ENCODE measurements at regions not wholly inside any gene's neighbourhood (a gene's known extent, or its start where the extent isn't known, plus 50 kb on each side); places are given as distances from the start of the nearest gene placed in this dataset.

- DNase-seq: no peak
Observed at GRCh38 chr18:41207706-41208105, 747.3 kb upstream of the PIK3C3 start.

GRCh38 chr18:41206341-41206830 is 748.6 kb upstream of the PIK3C3 start:
- DNase-seq: no peak

- no peak for DNase-seq
Observed at GRCh38 chr18:41199212-41199611, 755.8 kb upstream of the PIK3C3 start.

- no peak for DNase-seq
Observed at GRCh38 chr18:41197967-41198366, 757.1 kb upstream of the PIK3C3 start.

GRCh38 chr18:41170346-41170745 is 784.7 kb upstream of the PIK3C3 start:
- no peak for DNase-seq

GRCh38 chr18:41165625-41166024 is 789.4 kb upstream of the PIK3C3 start:
- DNase-seq: no peak

- no peak for DNase-seq
Observed at GRCh38 chr18:41162781-41163180, 792.3 kb upstream of the PIK3C3 start.

GRCh38 chr18:41162191-41162590 is 792.8 kb upstream of the PIK3C3 start:
- no peak for DNase-seq

GRCh38 chr18:41155910-41156851 is 798.9 kb upstream of the PIK3C3 start:
- no peak for DNase-seq

GRCh38 chr18:41155025-41155424 is 800.0 kb upstream of the PIK3C3 start:
- DNase-seq: no peak

GRCh38 chr18:41153871-41154270 is 801.2 kb upstream of the PIK3C3 start:
- no peak for DNase-seq

GRCh38 chr18:41150316-41150715 is 804.7 kb upstream of the PIK3C3 start:
- DNase-seq: no peak

GRCh38 chr18:41146301-41146700 is 808.7 kb upstream of the PIK3C3 start:
- no peak for DNase-seq

- DNase-seq: no peak
Observed at GRCh38 chr18:41145516-41145915, 809.5 kb upstream of the PIK3C3 start.

- no peak for DNase-seq
Observed at GRCh38 chr18:41144441-41144840, 810.6 kb upstream of the PIK3C3 start.

- no peak for DNase-seq
Observed at GRCh38 chr18:41140506-41140905, 814.5 kb upstream of the PIK3C3 start.

- DNase-seq: no peak
Observed at GRCh38 chr18:41135146-41135545, 819.9 kb upstream of the PIK3C3 start.

GRCh38 chr18:41134426-41134825 is 820.6 kb upstream of the PIK3C3 start:
- DNase-seq: no peak

GRCh38 chr18:41131050-41131449 is 824.0 kb upstream of the PIK3C3 start:
- no peak for DNase-seq

- DNase-seq: no peak
Observed at GRCh38 chr18:41128545-41128944, 826.5 kb upstream of the PIK3C3 start.

GRCh38 chr18:41128126-41128525 is 826.9 kb upstream of the PIK3C3 start:
- DNase-seq: no peak

- no peak for DNase-seq
Observed at GRCh38 chr18:41126541-41127235, 828.3 kb upstream of the PIK3C3 start.

GRCh38 chr18:41121116-41121826 is 833.8 kb upstream of the PIK3C3 start:
- DNase-seq: no peak
